Vagina (tissue), 2 donors: ENCODE measurements at regions not wholly inside any gene's neighbourhood (a gene's known extent, or its start where the extent isn't known, plus 50 kb on each side); places are given as distances from the start of the nearest gene placed in this dataset.

Source experiments
- CTCF ChIP-seq, 3 experiments: fragments of 450-650 bp in 2 of 3; fragments of 200-600 bp in 1 of 3; sonication (generic) in 1 of 3; IDR thresholded peaks; one replicate each; pipeline ENCODE4 v1.5.1; 2017 to 2019; ENCODE audit warnings: antibody characterized with exemption in 3 of 3, mild to moderate bottlenecking in 2 of 3, moderate library complexity in 2 of 3
- POLR2A ChIP-seq, 2 donors: fragments of 450-650 bp; IDR thresholded peaks; one replicate each; pipeline ENCODE4 v1.6.1; 2017; ENCODE audit warnings: antibody characterized with exemption in 2 of 2, mild to moderate bottlenecking in 2 of 2, moderate library complexity in 2 of 2

GRCh38 chr6:139699335-139699734, 324.9 kb upstream of the CITED2 start:
- TF ChIP-seq POLR2A (IDR thresholded peaks at IDR 0.05) (no peak), CTCF (IDR thresholded peaks at IDR 0.05) (no peak)
